HepG2 (cell line): ENCODE measurements at regions not wholly inside any gene's neighbourhood (a gene's known extent, or its start where the extent isn't known, plus 50 kb on each side); places are given as distances from the start of the nearest gene placed in this dataset.

Experiments used
- ATAC-seq: fragments of 200-7000 bp; cut with Tn5 transposase; 3 replicates; pipeline ENCODE4 v1.9.1; 2020; ENCODE audit warnings: mild to moderate bottlenecking, moderate library complexity
- BruUV-seq: library from RNA; stranded (reverse); fragments of 400-500 nt; replicated peaks from 2 replicates; lab custom pipeline; 2021; lab: Mats Ljungman, UMichigan
- CTCF ChIA-PET: fragments of 300-600 bp; formaldehyde crosslinking; extraction: SDS; loops from one replicate; lab custom pipeline; 2021; ENCODE audit warnings: low total read pairs, inconsistent platforms, low intra/inter-chr PET ratio; lab: Yijun Ruan, JAX
- POLR2A ChIA-PET: fragments of 350-600 bp; sonication (Branson Sonifier 250); formaldehyde crosslinking; loops from one replicate; lab custom pipeline; 2020; ENCODE audit warnings: antibody characterized with exemption, inconsistent platforms; lab: Yijun Ruan, JAX
- DNase-seq: peaks from one replicate; pipeline ENCODE4 v3.0.0-alpha.2; 2015; ENCODE audit warnings: low spot score
- FAIRE-seq: peaks from 3 replicates; lab custom pipeline; 2011; peaks lifted over from hg19 to GRCh38; lab: Jason Lieb, UNC
- H2AFZ ChIP-seq: one replicate; pipeline ENCODE4 v1.6.1; 2011; ENCODE audit warnings: low read length, inconsistent platforms
- H3K27ac ChIP-seq: fragments of 300-600 bp; 3 replicates; pipeline ENCODE4 v1.8.0; 2011; ENCODE audit warnings: mixed run types, mild to moderate bottlenecking, mixed read lengths, low read length, inconsistent platforms; ENCODE audit not compliant: insufficient read depth; ENCODE audit errors: extremely low read length
- H3K27me3 ChIP-seq, 2 experiments: fragments of 200-600 bp in 1 of 2; 2 replicates in 1 of 2; 3 replicates in 1 of 2; pipeline versions ENCODE4 v1.6.0 to v1.8.0; 2011; ENCODE audit warnings: low read length in 2 of 2, mild to moderate bottlenecking in 2 of 2, moderate library complexity in 2 of 2, inconsistent platforms in 1 of 2; ENCODE audit not compliant: insufficient read depth in 2 of 2, control insufficient read depth in 1 of 2
- H3K36me3 ChIP-seq, 2 experiments: fragments of 200-600 bp in 1 of 2; replicated peaks in 1 of 2; 2 replicates in 1 of 2; 3 replicates in 1 of 2; pipeline versions ENCODE4 v1.5.1 to v1.8.0; 2011; ENCODE audit warnings: low read length in 2 of 2, inconsistent platforms in 1 of 2; ENCODE audit not compliant: insufficient read depth in 2 of 2, control insufficient read depth in 1 of 2
- H3K4me1 ChIP-seq: 2 replicates; pipeline ENCODE4 v1.5.1; 2012; ENCODE audit warnings: low read length, inconsistent platforms; ENCODE audit not compliant: insufficient read depth
- H3K4me2 ChIP-seq: 2 replicates; pipeline ENCODE4 v1.6.0; 2011; ENCODE audit warnings: low read depth, low read length, inconsistent platforms
- H3K4me3 ChIP-seq, 3 experiments: fragments of 200-600 bp in 1 of 3; sonication (generic), shearing (Covaris generic) in 1 of 3; replicated peaks in 1 of 3; 2 replicates each; pipeline ENCODE4 v1.5.1; 2011 to 2016; ENCODE audit warnings: low read length in 3 of 3, inconsistent platforms in 2 of 3, low read depth in 2 of 3, mild to moderate bottlenecking in 2 of 3, control low read depth in 1 of 3, mixed read lengths in 1 of 3; ENCODE audit not compliant: insufficient read depth in 1 of 3
- H3K79me2 ChIP-seq: one replicate; pipeline ENCODE4 v1.6.1; 2011; ENCODE audit warnings: low read length, inconsistent platforms; ENCODE audit not compliant: insufficient read depth
- H3K9ac ChIP-seq: 2 replicates; pipeline ENCODE4 v1.6.0; 2011; ENCODE audit warnings: mild to moderate bottlenecking, low read depth, low read length, inconsistent platforms; ENCODE audit not compliant: insufficient read depth
- H3K9me3 ChIP-seq: 2 replicates; pipeline ENCODE4 v1.5.1; 2012; ENCODE audit warnings: mild to moderate bottlenecking, low read length
- H4K20me1 ChIP-seq: 2 replicates; pipeline ENCODE4 v1.6.0; 2011; ENCODE audit warnings: inconsistent platforms, mild to moderate bottlenecking, low read length, moderate library complexity; ENCODE audit not compliant: insufficient read depth
- GABPA ChIP-seq, 2 experiments: IDR thresholded peaks; 2 replicates each; pipeline ENCODE4 v1.6.1; 2011 to 2016; ENCODE audit warnings: low read depth in 2 of 2, low read length in 1 of 2, missing biosample characterization in 1 of 2, missing genetic modification characterization in 1 of 2
- NFATC3 ChIP-seq: sonication (generic); formaldehyde crosslinking; IDR thresholded peaks from 2 replicates; pipeline ENCODE4 v1.5.1; 2020; ENCODE audit warnings: mild to moderate bottlenecking, missing genetic modification reagents
- ZNF234 ChIP-seq: sonication (generic); formaldehyde crosslinking; conservative IDR thresholded peaks from 2 replicates; pipeline ENCODE4 v1.5.1; 2020; ENCODE audit warnings: mild to moderate bottlenecking, missing genetic modification reagents
- ZNF333 ChIP-seq: sonication (generic); formaldehyde crosslinking; IDR thresholded peaks from 2 replicates; pipeline ENCODE4 v1.4.0; 2020; ENCODE audit warnings: mild to moderate bottlenecking, missing genetic modification reagents, borderline replicate concordance
- ZNF503 ChIP-seq: sonication (generic); formaldehyde crosslinking; IDR thresholded peaks from 2 replicates; pipeline ENCODE4 v1.4.0; 2020; ENCODE audit warnings: missing genetic modification reagents
- ZNF784 ChIP-seq: sonication (generic); formaldehyde crosslinking; IDR thresholded peaks from 2 replicates; pipeline ENCODE4 v1.5.1; 2020; ENCODE audit warnings: missing genetic modification reagents, mild to moderate bottlenecking, borderline replicate concordance
- in situ Hi-C: cut with HindIII; loops from 2 replicates; pipeline ENCODE4 v1.10.0; 2017; ENCODE audit warnings: low pct_unique_long_range_greater_than_20kb; ENCODE audit not compliant: extremely low pct_ligation_motif_present
- intact Hi-C: fragments of 100-400 bp; cut with micrococcal nuclease; formaldehyde crosslinking; loops from one replicate; pipeline ENCODE4 v1.10.0; 2022; ENCODE audit not compliant: unreplicated experiment

- no peaks in the 10 kb centered on the region for H3K79me2 ChIP-seq
- in situ Hi-C loops (loop anchor here (25.0 kb wide), 1 partner anchor 632 kb away; no protein-coding TSS in a partner anchor), intact Hi-C loops (no loop called here)
- no peak overlapping the region for H3K4me2 ChIP-seq
- CTCF ChIA-PET, result interaction anchor here (3.4 kb wide), 1 partner anchor 762 kb away, joined by 25 read pairs; no protein-coding TSS in a partner anchor
- TF ChIP-seq ZNF503 (CRISPR knock-in tag) (no peak), ZNF784 (CRISPR knock-in tag) (no peak), GABPA (IDR thresholded peaks at IDR 0.05; ENCODE audit: low read depth, low read length) (no peak), GABPA (CRISPR knock-in tag; IDR thresholded peaks at IDR 0.05; ENCODE audit: low read depth) (no peak), NFATC3 (CRISPR knock-in tag) (no peak), ZNF234 (CRISPR knock-in tag) (no peak), ZNF333 (CRISPR knock-in tag) (no peak)
- H3K4me1 ChIP-seq, result 0 out of 2 replicates have a peak, but pooled peaks cover 6% of the 10 kb centered on the region
- H3K27ac ChIP-seq, result no peak overlapping the region
- ATAC-seq, result peak; percentile 70
- H3K9ac ChIP-seq, result no peak overlapping the region
- POLR2A ChIA-PET, result no interaction called here
- H3K9me3 ChIP-seq, result no peaks in the 10 kb centered on the region
- DNase-seq, result no peak
- BruUV-seq, result no TSS peak
- FAIRE-seq, result no peak
- H3K4me3 ChIP-seq, result no peak overlapping the region
- H3K36me3 ChIP-seq, result no peaks in the 10 kb centered on the region
- H2AFZ ChIP-seq, result no peak overlapping the region
- H4K20me1 ChIP-seq, result no peaks in the 10 kb centered on the region
- H3K27me3 ChIP-seq, result no peaks in the 10 kb centered on the region; a peak in 1 of 5 replicates
Observed at GRCh38 chr4:157980158-157980557, 192.7 kb downstream of the GASK1B start.
